Suppressor macrophage treated with lipopolysaccharide for 4 hours (primary cell): ENCODE measurements at regions not wholly inside any gene's neighbourhood (a gene's known extent, or its start where the extent isn't known, plus 50 kb on each side); places are given as distances from the start of the nearest gene placed in this dataset.
A peak's percentile ranks its signal among the peaks of the same experiment; 100 is the strongest.

Experiments
- DNase-seq: peaks from one replicate; pipeline ENCODE4 v3.0.0-alpha.2; 2020

- no peak for DNase-seq
Measured at GRCh38 chr3:152516216-152516615, 247.5 kb downstream of the MBNL1 start.

GRCh38 chr3:152517502-152517901 is 248.8 kb downstream of the MBNL1 start:
- DNase-seq, result no peak

GRCh38 chr3:152518346-152518745 is 249.6 kb downstream of the MBNL1 start:
- no peak for DNase-seq

- DNase-seq, result no peak
Measured at GRCh38 chr3:152519376-152519775, 250.6 kb downstream of the MBNL1 start.

- DNase-seq, result no peak
Measured at GRCh38 chr3:152522036-152522435, 253.3 kb downstream of the MBNL1 start.

GRCh38 chr3:152524198-152525140 is 255.7 kb downstream of the MBNL1 start:
- DNase-seq, result peak; percentile 84

GRCh38 chr3:152531717-152532116 is 263.0 kb downstream of the MBNL1 start:
- no peak for DNase-seq

- DNase-seq, result no peak
Measured at GRCh38 chr3:152538518-152538917, 269.8 kb downstream of the MBNL1 start.

- no peak for DNase-seq
Measured at GRCh38 chr3:152539191-152539764, 270.5 kb downstream of the MBNL1 start.

- DNase-seq, result no peak
Measured at GRCh38 chr3:152540120-152540519, 271.4 kb downstream of the MBNL1 start.

- no peak for DNase-seq
Measured at GRCh38 chr3:152547153-152547552, 278.4 kb downstream of the MBNL1 start.

- no peak for DNase-seq
Measured at GRCh38 chr3:152549263-152549662, 280.5 kb downstream of the MBNL1 start.

GRCh38 chr3:152550284-152550683 is 281.6 kb downstream of the MBNL1 start:
- DNase-seq, result peak; percentile 27

- DNase-seq, result no peak
Measured at GRCh38 chr3:152554980-152555379, 280.0 kb upstream of the P2RY1 start.

- DNase-seq, result no peak
Measured at GRCh38 chr3:152555666-152556291, 279.2 kb upstream of the P2RY1 start.

- peak; percentile 6 for DNase-seq
Measured at GRCh38 chr3:152556731-152557254, 278.1 kb upstream of the P2RY1 start.

GRCh38 chr3:152557302-152557999 is 277.5 kb upstream of the P2RY1 start:
- DNase-seq, result no peak

GRCh38 chr3:152558386-152558785 is 276.5 kb upstream of the P2RY1 start:
- no peak for DNase-seq

- no peak for DNase-seq
Measured at GRCh38 chr3:152559246-152559645, 275.7 kb upstream of the P2RY1 start.

- no peak for DNase-seq
Measured at GRCh38 chr3:152564459-152564858, 270.5 kb upstream of the P2RY1 start.

- peak; percentile 64 for DNase-seq
Measured at GRCh38 chr3:152574461-152575079, 260.4 kb upstream of the P2RY1 start.

GRCh38 chr3:152578769-152579168 is 256.2 kb upstream of the P2RY1 start:
- DNase-seq, result no peak

- DNase-seq, result no peak
Measured at GRCh38 chr3:152581951-152582350, 253.0 kb upstream of the P2RY1 start.
